ENCODE measurements at regions not wholly inside any gene's neighbourhood (a gene's known extent, or its start where the extent isn't known, plus 50 kb on each side); places are given as distances from the start of the nearest gene placed in this dataset.
"Not testable (repeated sequence)": the region's sequence is repeated elsewhere in the genome, so short reads cannot be mapped to it uniquely, and the experiment has no call there.

DNA sequence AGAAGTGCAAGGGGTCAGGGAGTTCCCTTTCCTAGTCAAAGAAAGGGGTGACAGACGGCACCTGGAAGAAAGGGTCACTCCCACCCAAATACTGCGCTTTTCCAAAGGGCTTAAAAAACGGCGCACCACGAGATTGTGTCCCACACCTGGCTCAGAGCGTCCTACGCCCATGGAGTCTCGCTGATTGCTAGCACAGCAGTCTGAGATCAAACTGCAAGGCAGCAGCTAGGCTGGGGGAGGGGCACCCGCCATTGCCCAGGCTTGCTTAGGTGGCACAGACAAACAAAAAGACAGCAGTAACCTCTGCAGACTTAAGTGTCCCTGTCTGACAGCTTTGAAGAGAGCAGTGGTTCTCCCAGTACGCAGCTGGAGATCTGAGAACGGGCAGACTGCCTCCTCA, 402.4 kb upstream of the KLF12 start:
- not testable (repeated sequence) for DNase-seq (ENCODE audit: low read depth in 2 of 3, low spot score in 2 of 3)

DNA sequence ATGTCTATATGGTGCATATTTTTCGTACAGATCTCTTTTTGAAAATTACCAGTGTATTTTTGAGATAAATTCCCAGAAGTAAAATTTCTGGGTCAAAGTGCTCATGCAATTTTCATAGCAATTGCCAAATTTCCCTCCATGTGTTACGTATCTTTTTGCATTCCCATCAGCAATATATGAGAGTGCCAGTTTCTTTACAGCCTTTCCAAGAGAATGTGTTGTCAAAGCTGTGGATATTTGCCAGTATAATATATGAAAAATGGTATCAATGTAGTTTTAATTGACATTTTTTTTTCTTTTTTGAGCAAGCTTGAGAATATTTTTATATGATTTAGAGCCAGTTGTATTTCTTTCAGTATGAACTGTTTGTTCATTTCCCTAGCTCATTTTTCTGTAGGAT, 399.0 kb upstream of the KLF12 start:
- no peak for DNase-seq (ENCODE audit: low read depth in 2 of 3, low spot score in 2 of 3)

GRCh38 chr13:74530011-74530410, 395.8 kb upstream of the KLF12 start:
- DNase-seq (ENCODE audit: low read depth in 2 of 3, low spot score in 2 of 3): no peak

GRCh38 chr13:74528734-74529513, 394.7 kb upstream of the KLF12 start:
- DNase-seq (ENCODE audit: low read depth in 2 of 3, low spot score in 2 of 3): no peak

- no peak for DNase-seq (ENCODE audit: low read depth in 2 of 3, low spot score in 2 of 3)
Observed at GRCh38 chr13:74523057-74523456, 388.9 kb upstream of the KLF12 start.

DNA sequence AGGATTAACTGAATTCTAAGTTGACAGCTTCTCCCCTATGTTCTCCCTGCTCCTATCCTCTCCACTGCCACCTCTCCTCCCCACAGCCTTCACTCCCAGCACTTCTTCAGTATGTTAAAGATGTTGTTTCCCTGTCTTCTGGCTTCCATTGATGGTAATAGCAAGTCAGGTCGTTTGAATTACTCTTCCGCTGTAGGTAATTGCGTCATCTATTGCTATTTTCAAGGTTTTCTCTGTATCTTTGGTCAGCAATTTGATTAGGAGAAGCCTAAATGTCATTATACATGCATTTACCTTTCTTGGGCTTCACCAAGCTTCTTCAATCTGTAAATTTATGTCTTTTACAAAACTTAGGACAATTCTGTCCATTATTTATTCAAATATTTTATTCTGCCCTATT, 377.3 kb upstream of the KLF12 start:
- no peak for DNase-seq (ENCODE audit: low read depth in 2 of 3, low spot score in 2 of 3)

DNA sequence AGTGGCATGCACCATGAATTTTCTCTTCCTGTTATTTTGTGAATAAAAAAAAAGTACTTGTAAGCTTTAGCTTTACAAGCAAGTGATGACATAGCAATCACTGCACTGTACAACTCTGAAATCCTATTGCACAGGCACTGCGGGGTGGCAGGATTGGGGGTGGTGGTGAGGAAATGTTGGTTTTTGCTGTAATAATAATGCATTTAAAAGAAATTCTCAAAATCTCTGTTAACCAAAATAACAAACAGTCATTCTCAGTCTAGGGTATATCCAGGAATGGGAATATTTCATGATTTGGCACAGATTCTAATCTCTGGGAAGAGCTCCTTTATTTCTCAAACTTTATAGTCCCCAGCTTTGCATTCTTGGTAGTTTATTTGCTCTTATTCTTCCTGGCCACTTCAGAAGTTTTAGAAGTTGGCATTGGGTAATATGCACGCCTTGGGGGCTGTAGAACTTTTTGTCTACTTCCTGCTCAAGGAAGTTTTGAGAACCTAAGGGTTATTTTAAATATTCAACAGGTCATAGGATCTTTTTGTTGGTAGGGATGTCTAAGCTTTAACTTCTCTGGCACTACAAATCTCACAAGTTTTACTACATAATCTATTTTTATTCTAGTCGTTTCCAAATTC, 353.0 kb upstream of the KLF12 start:
- no peak for DNase-seq (ENCODE audit: low read depth in 2 of 3, low spot score in 2 of 3)

DNA sequence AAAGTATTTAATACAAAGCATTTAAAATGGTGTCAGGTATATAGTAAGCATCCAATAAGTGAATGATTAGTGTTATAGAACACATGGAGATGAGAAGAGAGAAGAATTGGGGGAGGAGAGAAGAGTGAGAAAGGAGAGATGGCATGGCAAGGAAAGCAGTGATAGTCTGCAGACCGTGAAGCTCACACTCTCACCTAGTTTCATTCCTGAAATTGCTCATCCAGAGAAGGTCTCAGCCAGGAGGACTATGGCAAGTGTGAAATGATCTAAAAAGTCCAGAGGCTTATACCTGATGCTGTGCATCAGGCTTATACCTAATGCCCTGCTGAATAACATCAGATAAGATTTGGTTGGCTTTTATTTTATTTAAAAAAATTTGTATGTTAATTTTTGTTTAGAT, 351.6 kb upstream of the KLF12 start:
- no peak for DNase-seq (ENCODE audit: low read depth in 2 of 3, low spot score in 2 of 3)

- DNase-seq (ENCODE audit: low read depth in 2 of 3, low spot score in 2 of 3): no peak
Observed at GRCh38 chr13:74479124-74479523, 344.9 kb upstream of the KLF12 start.

- DNase-seq (ENCODE audit: low read depth in 2 of 3, low spot score in 2 of 3): no peak
Observed at GRCh38 chr13:74476788-74477187, 342.6 kb upstream of the KLF12 start.

DNA sequence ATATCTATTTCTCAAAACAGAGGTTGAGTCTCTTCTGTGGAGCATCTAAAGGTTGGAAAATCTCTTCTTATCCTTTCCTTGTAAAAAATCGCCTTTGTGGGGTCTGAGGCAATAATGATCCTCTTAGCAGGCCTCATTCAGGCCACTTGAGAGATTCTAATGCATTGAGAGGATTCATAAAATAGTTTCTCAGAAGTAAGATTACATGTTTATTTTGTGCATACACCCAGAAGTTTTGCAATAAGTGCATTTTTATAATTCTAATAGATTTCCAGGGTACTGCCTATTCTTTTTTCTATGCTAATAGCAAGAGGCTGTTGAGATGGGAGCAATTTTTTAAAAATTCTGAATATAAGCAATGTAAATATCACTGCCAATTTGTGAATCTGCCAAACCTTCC, 342.2 kb upstream of the KLF12 start:
- DNase-seq (ENCODE audit: low read depth in 2 of 3, low spot score in 2 of 3): no peak

- no peak for DNase-seq (ENCODE audit: low read depth in 2 of 3, low spot score in 2 of 3)
Observed at GRCh38 chr13:74466864-74467263, 332.7 kb upstream of the KLF12 start.

- DNase-seq (ENCODE audit: low read depth in 2 of 3, low spot score in 2 of 3): no peak
Observed at GRCh38 chr13:74466020-74466419, 331.8 kb upstream of the KLF12 start.

GRCh38 chr13:74465271-74465670, 331.1 kb upstream of the KLF12 start:
- DNase-seq (ENCODE audit: low read depth in 2 of 3, low spot score in 2 of 3): no peak

DNA sequence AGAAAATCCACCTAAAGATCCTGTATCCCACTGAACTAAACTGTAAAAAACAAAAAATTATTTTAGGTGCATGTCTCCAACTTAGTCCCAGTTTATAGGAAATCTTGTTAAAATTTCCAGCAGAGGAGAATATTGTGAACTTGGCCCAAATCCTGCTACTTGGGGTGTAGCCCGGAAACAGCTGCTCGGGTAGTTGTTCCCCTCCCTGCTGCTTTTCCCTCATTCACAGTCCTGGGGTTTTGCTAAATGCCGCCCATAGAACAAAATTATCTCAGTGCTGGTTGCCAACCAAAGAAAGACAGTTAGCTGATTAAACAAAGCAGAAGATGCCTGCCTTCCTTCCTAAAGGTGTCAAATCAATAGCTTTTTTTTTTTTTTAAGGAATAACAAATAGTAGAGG, 330.5 kb upstream of the KLF12 start:
- DNase-seq (ENCODE audit: low read depth in 2 of 3, low spot score in 2 of 3): no peak

GRCh38 chr13:74461011-74461410, 326.8 kb upstream of the KLF12 start:
- DNase-seq (ENCODE audit: low read depth in 2 of 3, low spot score in 2 of 3): no peak

- no peak for DNase-seq (ENCODE audit: low read depth in 2 of 3, low spot score in 2 of 3)
Observed at GRCh38 chr13:74452881-74453280, 318.7 kb upstream of the KLF12 start.

- DNase-seq (ENCODE audit: low read depth in 2 of 3, low spot score in 2 of 3): no peak
Observed at GRCh38 chr13:74452176-74452575, 318.0 kb upstream of the KLF12 start.

GRCh38 chr13:74450964-74451363, 316.8 kb upstream of the KLF12 start:
- DNase-seq (ENCODE audit: low read depth in 2 of 3, low spot score in 2 of 3): no peak

DNA sequence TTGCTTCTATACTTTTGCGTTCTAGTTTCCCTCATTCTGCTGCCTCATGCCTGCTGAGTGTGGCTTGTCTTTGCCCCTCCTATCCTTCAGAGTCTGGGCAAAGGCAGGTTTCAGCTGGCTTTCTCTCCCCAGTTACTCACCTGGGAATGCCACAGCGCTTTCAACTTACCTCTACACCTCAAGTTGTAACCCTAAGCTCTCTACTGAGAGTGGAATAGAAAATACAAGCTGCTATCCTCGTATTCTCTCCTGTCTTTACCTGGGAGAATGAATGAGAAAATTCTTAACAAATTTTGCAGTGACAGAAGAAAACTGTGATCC, 316.3 kb upstream of the KLF12 start:
- DNase-seq (ENCODE audit: low read depth in 2 of 3, low spot score in 2 of 3): no peak

DNA sequence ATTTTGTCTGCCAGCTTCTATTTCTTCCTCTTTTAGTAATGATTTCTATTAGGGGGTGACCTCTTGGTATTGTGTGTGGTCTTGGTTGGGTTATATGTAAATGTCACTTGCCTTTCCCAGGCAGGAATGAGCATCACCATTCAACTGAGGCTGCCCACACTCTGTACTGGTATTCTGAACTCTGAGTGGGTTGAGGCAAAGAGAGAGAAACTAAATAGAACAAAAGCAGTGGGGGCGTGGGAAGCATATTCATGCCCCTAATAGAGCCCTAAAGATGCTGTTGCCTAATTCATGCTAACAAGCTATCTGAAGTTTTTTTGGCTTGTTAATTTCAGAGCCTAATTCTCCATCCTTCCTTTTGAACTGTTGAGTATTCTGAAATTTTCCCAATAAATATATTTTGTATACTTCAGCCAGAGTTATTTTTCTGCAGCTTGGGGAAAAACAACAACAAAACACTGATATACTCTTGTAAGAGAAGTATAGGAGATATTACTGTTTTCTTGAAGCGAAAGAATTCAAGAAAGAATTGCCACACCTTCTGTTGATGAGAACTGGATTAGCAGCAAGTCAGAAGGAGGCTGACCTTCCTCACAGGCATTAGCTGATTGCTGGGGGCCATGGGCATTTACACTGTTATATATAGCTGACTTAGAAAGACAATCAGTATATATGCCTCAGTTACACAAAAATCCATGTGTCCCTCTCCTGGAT, 315.8 kb upstream of the KLF12 start:
- DNase-seq (ENCODE audit: low read depth in 2 of 3, low spot score in 2 of 3): no peak

- no peak for DNase-seq (ENCODE audit: low read depth in 2 of 3, low spot score in 2 of 3)
Observed at GRCh38 chr13:74444864-74445479, 310.8 kb upstream of the KLF12 start.

Measured in activated CD8-positive, alpha-beta memory T cell treated with anti-CD3 and anti-CD28 coated beads for 48 hours (primary cell).